ENCODE measurements at regions not wholly inside any gene's neighbourhood (a gene's known extent, or its start where the extent isn't known, plus 50 kb on each side); places are given as distances from the start of the nearest gene placed in this dataset.
A peak's percentile ranks its signal among the peaks of the same experiment; 100 is the strongest.
"Not testable (repeated sequence)": the region's sequence is repeated elsewhere in the genome, so short reads cannot be mapped to it uniquely, and the experiment has no call there.

- DNase-seq (ENCODE audit: extremely low read depth, insufficient read length), result no peak
- no peaks in the 10 kb centered on the region; the same call in 1 of the 2 replicates for H3K27me3 ChIP-seq (replicated peaks; ENCODE audit: control insufficient read depth, insufficient read depth, low read length)
- TF ChIP-seq, protein P1, sequence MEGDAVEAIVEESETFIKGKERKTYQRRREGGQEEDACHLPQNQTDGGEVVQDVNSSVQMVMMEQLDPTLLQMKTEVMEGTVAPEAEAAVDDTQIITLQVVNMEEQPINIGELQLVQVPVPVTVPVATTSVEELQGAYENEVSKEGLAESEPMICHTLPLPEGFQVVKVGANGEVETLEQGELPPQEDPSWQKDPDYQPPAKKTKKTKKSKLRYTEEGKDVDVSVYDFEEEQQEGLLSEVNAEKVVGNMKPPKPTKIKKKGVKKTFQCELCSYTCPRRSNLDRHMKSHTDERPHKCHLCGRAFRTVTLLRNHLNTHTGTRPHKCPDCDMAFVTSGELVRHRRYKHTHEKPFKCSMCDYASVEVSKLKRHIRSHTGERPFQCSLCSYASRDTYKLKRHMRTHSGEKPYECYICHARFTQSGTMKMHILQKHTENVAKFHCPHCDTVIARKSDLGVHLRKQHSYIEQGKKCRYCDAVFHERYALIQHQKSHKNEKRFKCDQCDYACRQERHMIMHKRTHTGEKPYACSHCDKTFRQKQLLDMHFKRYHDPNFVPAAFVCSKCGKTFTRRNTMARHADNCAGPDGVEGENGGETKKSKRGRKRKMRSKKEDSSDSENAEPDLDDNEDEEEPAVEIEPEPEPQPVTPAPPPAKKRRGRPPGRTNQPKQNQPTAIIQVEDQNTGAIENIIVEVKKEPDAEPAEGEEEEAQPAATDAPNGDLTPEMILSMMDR (IDR thresholded peaks at IDR 0.05; ENCODE audit: insufficient read depth, low read length, poor library complexity, severe bottlenecking), result peak; percentile 50
- no peak overlapping the region for H3K4me3 ChIP-seq (replicated peaks; ENCODE audit: low read depth, low read length)
- no peaks in the 10 kb centered on the region for H3K36me3 ChIP-seq (ENCODE audit: control insufficient read depth, insufficient read depth, low read length)
Measured at GRCh38 chr14:56422703-56423213, 156.8 kb upstream of the TMEM260 start.

DNA sequence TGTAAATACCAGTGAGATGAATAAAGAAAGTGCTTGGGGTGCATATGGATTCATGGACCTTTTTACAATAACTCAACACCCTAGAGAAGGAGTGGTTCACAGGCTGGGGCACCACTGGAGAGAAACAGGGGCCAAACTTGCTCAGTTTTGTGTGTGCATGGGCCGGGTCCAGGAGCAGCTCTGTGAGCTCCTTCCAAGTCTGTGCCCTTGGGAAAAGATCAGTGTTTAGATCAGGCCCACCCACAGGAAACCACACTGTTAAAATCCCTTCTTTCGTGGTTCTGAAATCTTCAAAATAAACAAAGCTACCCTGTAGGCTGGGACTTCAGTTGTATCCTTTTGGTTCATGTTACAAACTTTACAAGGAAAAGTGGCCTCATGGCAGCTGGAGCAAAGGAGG lies 156.1 kb upstream of the TMEM260 start:
- TF ChIP-seq, protein P1 (IDR thresholded peaks at IDR 0.05; ENCODE audit: insufficient read depth, low read length, poor library complexity, severe bottlenecking), result no peak
- H3K4me3 ChIP-seq (replicated peaks; ENCODE audit: low read depth, low read length), result no peak overlapping the region
- no peaks in the 10 kb centered on the region for H3K36me3 ChIP-seq (ENCODE audit: control insufficient read depth, insufficient read depth, low read length)
- no peak for DNase-seq (ENCODE audit: extremely low read depth, insufficient read length)
- no peaks in the 10 kb centered on the region; the same call in 1 of the 2 replicates for H3K27me3 ChIP-seq (replicated peaks; ENCODE audit: control insufficient read depth, insufficient read depth, low read length)

GRCh38 chr14:56431013-56431412 lies 148.6 kb upstream of the TMEM260 start:
- H3K4me3 ChIP-seq (replicated peaks; ENCODE audit: low read depth, low read length), result no peak overlapping the region
- H3K36me3 ChIP-seq (ENCODE audit: control insufficient read depth, insufficient read depth, low read length), result no peaks in the 10 kb centered on the region
- no peaks in the 10 kb centered on the region; the same call in 1 of the 2 replicates for H3K27me3 ChIP-seq (replicated peaks; ENCODE audit: control insufficient read depth, insufficient read depth, low read length)
- TF ChIP-seq, protein P1 (IDR thresholded peaks at IDR 0.05; ENCODE audit: insufficient read depth, low read length, poor library complexity, severe bottlenecking), result no peak
- no peak for DNase-seq (ENCODE audit: extremely low read depth, insufficient read length)

DNA sequence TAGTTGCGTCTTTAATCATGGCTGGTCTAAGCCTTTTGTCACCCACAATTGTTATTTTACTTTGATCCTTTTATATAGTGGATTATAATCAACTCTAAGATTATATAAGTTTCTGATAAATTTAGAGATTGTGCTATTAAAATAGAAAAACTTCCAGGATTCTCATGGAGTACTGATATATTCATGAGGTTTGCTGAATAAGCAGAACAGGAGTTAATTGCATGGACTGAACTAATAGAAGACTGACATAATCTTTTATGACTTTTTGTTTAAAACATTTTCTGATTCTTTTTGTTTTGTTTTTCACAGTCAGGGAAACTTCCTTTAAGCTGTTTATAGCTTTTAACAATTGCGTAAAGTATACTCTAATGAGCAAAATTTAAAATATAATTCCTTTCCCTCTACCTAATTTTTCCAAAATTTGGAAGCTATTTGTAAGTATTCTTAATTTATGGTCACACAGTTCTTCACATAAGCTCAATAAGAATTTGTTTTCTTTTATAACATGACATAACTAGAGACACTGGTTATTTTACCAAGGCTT lies 129.9 kb upstream of the TMEM260 start:
- DNase-seq (ENCODE audit: extremely low read depth, insufficient read length), result no peak
- Histone ChIP-seq H3K36me3 (ENCODE audit: control insufficient read depth, insufficient read depth, low read length) (no peaks in the 10 kb centered on the region), H3K27me3 (replicated peaks; ENCODE audit: control insufficient read depth, insufficient read depth, low read length) (no peaks in the 10 kb centered on the region), H3K4me3 (replicated peaks; ENCODE audit: low read depth, low read length) (no peak overlapping the region)
- TF ChIP-seq, protein P1 (IDR thresholded peaks at IDR 0.05; ENCODE audit: insufficient read depth, low read length, poor library complexity, severe bottlenecking), result no peak

GRCh38 chr14:56452940-56453339 lies 126.7 kb upstream of the TMEM260 start:
- DNase-seq (ENCODE audit: extremely low read depth, insufficient read length), result no peak
- Histone ChIP-seq H3K36me3 (ENCODE audit: control insufficient read depth, insufficient read depth, low read length) (no peaks in the 10 kb centered on the region), H3K27me3 (replicated peaks; ENCODE audit: control insufficient read depth, insufficient read depth, low read length) (no peaks in the 10 kb centered on the region), H3K4me3 (replicated peaks; ENCODE audit: low read depth, low read length) (no peak overlapping the region)
- TF ChIP-seq, protein P1 (IDR thresholded peaks at IDR 0.05; ENCODE audit: insufficient read depth, low read length, poor library complexity, severe bottlenecking), result no peak

- not testable (repeated sequence) for H3K36me3 ChIP-seq (ENCODE audit: control insufficient read depth, insufficient read depth, low read length); H3K4me3 ChIP-seq (replicated peaks; ENCODE audit: low read depth, low read length); DNase-seq (ENCODE audit: extremely low read depth, insufficient read length); H3K27me3 ChIP-seq (replicated peaks; ENCODE audit: control insufficient read depth, insufficient read depth, low read length)
Measured at GRCh38 chr14:56454680-56455079, 124.9 kb upstream of the TMEM260 start.
